ENCODE measurements at regions not wholly inside any gene's neighbourhood (a gene's known extent, or its start where the extent isn't known, plus 50 kb on each side); places are given as distances from the start of the nearest gene placed in this dataset.
A peak's percentile ranks its signal among the peaks of the same experiment; 100 is the strongest.

GRCh38 chr9:72443855-72444254, 77.6 kb upstream of the TMC1 start:
- Histone ChIP-seq H3K36me3 (ENCODE audit: control insufficient read depth, insufficient read depth, low read length) (no peaks in the 10 kb centered on the region), H3K4me1 (replicated peaks in 1 of 2; ENCODE audit: control insufficient read depth in 2 of 2, insufficient read depth in 2 of 2, low read length in 2 of 2) (no peaks in the 10 kb centered on the region), H3K79me2 (ENCODE audit: control insufficient read depth, insufficient read depth, low read length) (no peaks in the 10 kb centered on the region), H3K9me3 (replicated peaks; ENCODE audit: control insufficient read depth, insufficient read depth, low read depth, low read length) (no peaks in the 10 kb centered on the region), H3K27ac (ENCODE audit: extremely low read depth, low read depth, low read length) (no peak overlapping the region), H3K9ac (ENCODE audit: insufficient read depth in 1 of 2, low read depth in 2 of 2, low read length in 2 of 2) (no peak overlapping the region), H4K20me1 (replicated peaks; ENCODE audit: control insufficient read depth, insufficient read depth, low read length) (no peaks in the 10 kb centered on the region), H3K9me1 (ENCODE audit: control insufficient read depth, insufficient read depth, low read length) (no peaks in the 10 kb centered on the region), H2AFZ (ENCODE audit: low read depth, low read length) (no peak overlapping the region), H3K27me3 (ENCODE audit: control insufficient read depth in 2 of 2, insufficient read depth in 2 of 2, low read length in 2 of 2) (peaks cover 0 to 7% of the 10 kb centered on the region in 2 experiments; a peak in 2 of 5 replicates), H3K4me3 (no peak overlapping the region), H3K4me2 (ENCODE audit: insufficient read depth, low read length) (no peak overlapping the region)
- TF ChIP-seq CREBBP (IDR thresholded peaks at IDR 0.05; ENCODE audit: low read depth, low read length) (no peak), CXXC5 (CRISPR knock-in tag; IDR thresholded peaks at IDR 0.05) (no peak), ZNF696 (CRISPR knock-in tag; conservative IDR thresholded peaks at IDR 0.05) (no peak), RHOXF2B (CRISPR knock-in tag; conservative IDR thresholded peaks at IDR 0.05) (no peak), HMGN3 (IDR thresholded peaks at IDR 0.05; ENCODE audit: borderline replicate concordance, extremely low read depth, insufficient read length, low read depth, low read length) (no peak), ZNF79 (CRISPR knock-in tag; IDR thresholded peaks at IDR 0.05; ENCODE audit: low read depth) (no peak), PBX2 (CRISPR knock-in tag; IDR thresholded peaks at IDR 0.05; ENCODE audit: low read depth) (no peak), PBX2 (tag; conservative IDR thresholded peaks at IDR 0.05; ENCODE audit: low read depth) (peak; percentile 41; the same call in 1 of the 2 replicates)
- POLR2A ChIA-PET = interaction anchor here (0.6 kb wide), 1 partner anchor 146 kb away, joined by 3 read pairs; no protein-coding TSS in a partner anchor
- CTCF ChIA-PET (ENCODE audit: low intra/inter-chr PET ratio) = no interaction called here
- 3% methylated on average over 3 of the region's 4 CpGs for WGBS (ENCODE audit: insufficient coverage, low coverage, missing lambda C conversion rate)
- in situ Hi-C loops (cut with MboI) (no loop called here), intact Hi-C loops (cut with micrococcal nuclease) (no loop called here)
- ATAC-seq (no peak), FAIRE-seq (no peak), DNase-seq (ENCODE audit: extremely low read depth in 1 of 4, low spot score in 3 of 4) (no peak)
- BruUV-seq (replicated peaks) = no TSS peak

Measured in K562 (cell line).